ENCODE measurements at regions not wholly inside any gene's neighbourhood (a gene's known extent, or its start where the extent isn't known, plus 50 kb on each side); places are given as distances from the start of the nearest gene placed in this dataset.

DNA sequence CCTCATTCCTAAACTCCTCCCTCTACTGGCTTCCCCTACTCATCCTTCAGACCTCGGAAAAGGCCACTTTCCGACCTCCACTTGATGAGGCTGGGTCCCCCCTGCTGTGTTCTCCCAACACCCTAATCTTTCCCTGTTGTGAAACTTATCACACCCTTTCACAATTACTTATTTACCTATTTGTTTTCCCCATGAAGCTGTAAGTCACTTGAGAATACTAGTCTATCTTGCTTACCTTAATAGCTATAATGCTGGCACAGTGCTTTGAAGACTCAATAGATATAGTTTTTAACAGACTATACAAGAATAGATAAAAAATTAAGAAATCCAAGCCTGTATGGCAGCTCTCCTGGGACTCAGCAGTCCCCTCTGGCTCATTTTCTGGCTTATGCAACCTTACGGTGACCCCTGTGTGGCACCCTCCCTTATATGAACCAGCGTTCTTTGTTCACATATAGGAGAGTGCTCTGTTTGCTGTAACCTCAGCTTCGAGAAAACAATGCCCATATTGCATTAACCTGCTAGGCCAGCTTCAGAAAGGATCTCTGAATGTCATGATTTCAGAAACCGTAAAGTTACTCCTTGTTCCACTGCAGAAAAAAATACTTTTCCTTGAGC is 220.4 kb upstream of the PKDCC start:
- TF ChIP-seq, protein P1, sequence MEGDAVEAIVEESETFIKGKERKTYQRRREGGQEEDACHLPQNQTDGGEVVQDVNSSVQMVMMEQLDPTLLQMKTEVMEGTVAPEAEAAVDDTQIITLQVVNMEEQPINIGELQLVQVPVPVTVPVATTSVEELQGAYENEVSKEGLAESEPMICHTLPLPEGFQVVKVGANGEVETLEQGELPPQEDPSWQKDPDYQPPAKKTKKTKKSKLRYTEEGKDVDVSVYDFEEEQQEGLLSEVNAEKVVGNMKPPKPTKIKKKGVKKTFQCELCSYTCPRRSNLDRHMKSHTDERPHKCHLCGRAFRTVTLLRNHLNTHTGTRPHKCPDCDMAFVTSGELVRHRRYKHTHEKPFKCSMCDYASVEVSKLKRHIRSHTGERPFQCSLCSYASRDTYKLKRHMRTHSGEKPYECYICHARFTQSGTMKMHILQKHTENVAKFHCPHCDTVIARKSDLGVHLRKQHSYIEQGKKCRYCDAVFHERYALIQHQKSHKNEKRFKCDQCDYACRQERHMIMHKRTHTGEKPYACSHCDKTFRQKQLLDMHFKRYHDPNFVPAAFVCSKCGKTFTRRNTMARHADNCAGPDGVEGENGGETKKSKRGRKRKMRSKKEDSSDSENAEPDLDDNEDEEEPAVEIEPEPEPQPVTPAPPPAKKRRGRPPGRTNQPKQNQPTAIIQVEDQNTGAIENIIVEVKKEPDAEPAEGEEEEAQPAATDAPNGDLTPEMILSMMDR (conservative IDR thresholded peaks at IDR 0.05 in 1 of 2, IDR thresholded peaks at IDR 0.05 in 1 of 2; ENCODE audit: low read depth in 1 of 2, low read length in 2 of 2) = no peak
- TF ChIP-seq EZH2 (IDR thresholded peaks at IDR 0.05; ENCODE audit: low read length, missing control alignments) = no peak

Data from fibroblast of lung (primary cell).